Effector memory CD4-positive, alpha-beta T cell (primary cell): ENCODE measurements at regions not wholly inside any gene's neighbourhood (a gene's known extent, or its start where the extent isn't known, plus 50 kb on each side); places are given as distances from the start of the nearest gene placed in this dataset.
"Not testable (repeated sequence)": the region's sequence is repeated elsewhere in the genome, so short reads cannot be mapped to it uniquely, and the experiment has no call there.

ENCODE experiments used
- DNase-seq, 3 donors: peaks; one replicate each; pipeline ENCODE4 v3.0.0-alpha.2; 2020
- H3K27ac ChIP-seq: 2 replicates; pipeline ENCODE4 v1.7.0; 2013; ENCODE audit warnings: mild to moderate bottlenecking, low read length, moderate library complexity; ENCODE audit not compliant: insufficient read depth, poor library complexity, severe bottlenecking
- H3K27me3 ChIP-seq: replicated peaks from 2 replicates; pipeline ENCODE4 v1.7.0; 2013; ENCODE audit warnings: mild to moderate bottlenecking, low read length; ENCODE audit not compliant: insufficient read depth, control insufficient read depth, poor library complexity, severe bottlenecking
- H3K36me3 ChIP-seq: 2 replicates; pipeline ENCODE4 v1.7.0; 2013; ENCODE audit warnings: mild to moderate bottlenecking, low read length, moderate library complexity; ENCODE audit not compliant: control insufficient read depth, insufficient read depth
- H3K4me1 ChIP-seq: 2 replicates; pipeline ENCODE4 v1.7.0; 2013; ENCODE audit warnings: low read length, mild to moderate bottlenecking; ENCODE audit not compliant: control insufficient read depth, insufficient read depth, poor library complexity, severe bottlenecking
- H3K4me3 ChIP-seq: 2 replicates; pipeline ENCODE4 v1.7.0; 2013; ENCODE audit warnings: low read length, low read depth, mild to moderate bottlenecking; ENCODE audit not compliant: insufficient read depth, poor library complexity, severe bottlenecking
- H3K9me3 ChIP-seq: 2 replicates; pipeline ENCODE4 v1.7.0; 2013; ENCODE audit warnings: mild to moderate bottlenecking, low read length, moderate library complexity; ENCODE audit not compliant: control insufficient read depth

DNA sequence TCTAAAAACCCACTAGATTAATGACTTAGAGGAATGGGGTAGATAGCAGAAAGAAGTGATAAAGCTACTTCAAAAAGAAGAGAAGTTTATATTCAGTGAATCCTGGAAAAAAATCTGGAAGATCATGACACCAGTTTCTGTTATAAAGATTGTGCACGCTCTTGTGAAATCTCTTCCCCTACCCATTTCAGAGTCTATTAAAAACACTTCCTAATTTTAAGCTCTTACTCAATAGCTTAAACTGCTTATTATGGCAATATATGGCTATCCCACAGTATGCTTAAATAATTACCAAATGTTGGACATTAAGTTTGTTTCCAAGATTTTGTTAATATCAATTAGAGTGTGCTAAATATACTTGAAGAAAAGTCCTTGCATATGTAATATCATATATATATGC lies 585.3 kb upstream of the MAN1A1 start:
- no peak overlapping the region for H3K4me3 ChIP-seq
- DNase-seq = no peak
- no peaks in the 10 kb centered on the region for H3K27me3 ChIP-seq
- no peak overlapping the region for H3K27ac ChIP-seq
- H3K36me3 ChIP-seq = no peaks in the 10 kb centered on the region
- H3K4me1 ChIP-seq = no peaks in the 10 kb centered on the region
- no peaks in the 10 kb centered on the region for H3K9me3 ChIP-seq

DNA sequence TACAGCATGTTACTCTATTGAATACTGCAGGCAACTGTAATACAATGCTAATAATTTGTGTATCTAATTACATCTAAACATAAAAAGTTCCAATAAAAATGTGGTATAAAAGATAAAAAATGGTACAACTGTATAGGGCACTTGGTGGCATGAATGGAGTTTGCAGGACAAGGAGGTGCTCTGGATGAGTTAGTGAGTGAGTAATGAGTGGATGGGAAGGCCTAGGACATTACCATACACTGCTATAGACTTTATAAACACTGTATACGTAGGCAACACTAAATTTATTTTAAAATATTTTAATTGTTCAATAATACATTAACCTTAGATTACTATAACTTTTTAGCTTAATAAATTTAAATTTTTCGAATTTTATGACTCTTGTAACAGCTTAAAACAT lies 579.6 kb upstream of the MAN1A1 start:
- Histone ChIP-seq H3K27ac (no peak overlapping the region), H3K36me3 (no peaks in the 10 kb centered on the region), H3K4me3 (no peak overlapping the region), H3K27me3 (no peaks in the 10 kb centered on the region), H3K9me3 (no peaks in the 10 kb centered on the region), H3K4me1 (no peaks in the 10 kb centered on the region)
- DNase-seq = no peak

DNA sequence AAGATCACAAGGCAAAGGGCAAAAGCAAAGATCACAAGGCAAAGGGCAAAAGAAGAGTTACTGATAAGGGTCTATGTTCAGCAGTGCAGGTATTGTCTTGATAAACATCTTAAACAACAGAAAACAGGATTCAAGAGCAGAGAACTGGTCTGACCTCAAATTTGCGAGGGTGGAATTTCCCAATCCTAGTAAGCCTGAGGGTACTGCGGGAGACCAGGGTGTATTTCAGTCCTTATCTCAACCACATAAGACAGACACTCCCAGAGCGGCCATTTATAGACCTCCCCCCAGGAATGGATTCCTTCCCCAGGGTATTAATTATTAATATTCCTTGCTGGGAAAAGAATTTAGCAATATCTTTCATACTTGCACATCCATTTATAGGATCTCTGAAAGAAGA lies 575.3 kb upstream of the MAN1A1 start:
- not testable (repeated sequence) for H3K9me3 ChIP-seq, H3K27me3 ChIP-seq, H3K4me1 ChIP-seq, DNase-seq, H3K4me3 ChIP-seq, H3K27ac ChIP-seq, H3K36me3 ChIP-seq

DNA sequence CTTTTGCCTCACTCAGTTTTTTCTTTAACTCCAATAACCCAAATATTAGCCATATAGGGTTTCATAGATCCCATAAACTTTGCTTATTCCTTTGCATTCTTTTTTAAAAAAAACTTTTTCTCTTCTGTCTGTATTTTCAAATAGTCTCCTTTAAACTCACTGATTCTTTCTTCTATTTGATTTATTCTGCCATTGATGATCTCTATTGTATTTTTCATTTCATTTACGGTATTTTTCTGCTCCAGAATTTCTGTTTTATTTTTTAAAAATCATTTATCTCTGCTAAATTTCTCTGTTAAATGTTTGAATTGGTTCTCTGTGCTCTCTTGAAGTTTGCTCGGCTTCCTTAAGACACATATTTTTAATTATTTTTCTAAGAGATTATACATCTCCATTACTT lies 573.3 kb upstream of the MAN1A1 start:
- no peak overlapping the region for H3K27ac ChIP-seq
- no peak for DNase-seq
- peaks cover 3% of the 10 kb centered on the region for H3K9me3 ChIP-seq
- H3K36me3 ChIP-seq = no peaks in the 10 kb centered on the region
- no peak overlapping the region for H3K4me3 ChIP-seq
- no peaks in the 10 kb centered on the region for H3K4me1 ChIP-seq
- H3K27me3 ChIP-seq = no peaks in the 10 kb centered on the region

DNA sequence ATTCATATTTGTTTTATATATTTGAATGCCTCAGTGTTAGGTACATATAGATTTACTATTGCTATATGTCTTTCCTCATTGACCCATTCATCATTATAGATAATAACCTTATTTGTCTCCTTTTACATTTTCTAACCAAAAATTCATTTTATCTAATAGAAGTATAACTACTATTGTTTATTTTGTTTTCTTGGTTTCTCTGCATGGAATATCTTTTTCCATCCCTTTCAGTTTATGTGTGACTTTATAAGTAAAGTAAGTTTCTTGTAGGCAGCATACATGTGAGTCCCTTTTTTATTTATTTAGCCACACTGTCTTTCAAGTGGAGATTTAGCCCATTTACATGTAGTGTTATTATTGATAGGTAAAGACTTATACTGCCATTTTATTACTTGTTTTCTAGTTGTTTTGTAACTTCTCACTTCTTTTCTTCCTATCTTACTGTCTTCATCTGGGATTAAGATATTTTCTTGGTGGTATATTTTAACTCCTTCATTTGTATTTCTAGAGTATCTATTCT lies 572.0 kb upstream of the MAN1A1 start:
- Histone ChIP-seq H3K36me3 (no peaks in the 10 kb centered on the region), H3K9me3 (peaks cover 3% of the 10 kb centered on the region), H3K4me1 (no peaks in the 10 kb centered on the region), H3K27me3 (no peaks in the 10 kb centered on the region), H3K4me3 (no peak overlapping the region), H3K27ac (no peak overlapping the region)
- no peak for DNase-seq

DNA sequence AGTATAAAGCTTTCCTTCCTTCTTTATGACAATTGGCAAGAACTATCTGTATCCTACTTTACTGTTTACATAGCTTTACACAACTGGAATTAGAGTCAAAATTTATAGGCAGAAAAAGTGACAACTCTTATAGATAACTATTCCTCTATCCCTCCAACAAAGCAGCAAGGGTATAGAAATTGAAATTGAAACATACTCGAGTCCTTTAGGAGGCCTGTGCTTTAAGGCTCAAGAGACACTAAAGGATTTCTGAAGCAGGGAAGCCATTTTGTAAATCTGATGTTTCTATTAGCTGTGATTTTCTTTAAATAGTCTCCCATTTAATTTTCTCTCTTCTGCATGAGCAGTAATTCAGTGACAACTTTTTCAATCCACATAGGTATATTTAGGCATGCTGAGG lies 567.6 kb upstream of the MAN1A1 start:
- H3K36me3 ChIP-seq = no peaks in the 10 kb centered on the region
- no peaks in the 10 kb centered on the region for H3K4me1 ChIP-seq
- no peak overlapping the region for H3K27ac ChIP-seq
- no peaks in the 10 kb centered on the region for H3K27me3 ChIP-seq
- H3K9me3 ChIP-seq = no peaks in the 10 kb centered on the region
- no peak for DNase-seq
- H3K4me3 ChIP-seq = no peak overlapping the region

DNA sequence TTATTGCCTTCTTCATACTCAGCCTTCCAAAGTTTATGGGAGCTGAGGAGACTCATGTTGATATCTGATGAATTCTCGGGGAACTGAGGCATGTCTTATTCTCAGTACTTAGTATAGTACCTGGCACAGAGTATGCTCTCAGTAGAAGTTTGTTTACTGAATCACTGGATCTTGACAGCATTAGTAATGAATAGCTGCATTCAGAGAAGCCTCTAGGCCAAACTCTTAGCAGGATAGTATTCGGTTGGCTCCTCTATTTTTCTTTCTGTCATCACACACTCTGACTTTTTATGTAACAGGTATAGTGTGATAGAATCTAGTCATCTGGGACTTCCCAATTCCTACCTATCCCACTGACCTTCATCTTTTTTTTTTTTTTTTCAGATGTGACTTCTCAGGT lies 566.4 kb upstream of the MAN1A1 start:
- DNase-seq = no peak
- Histone ChIP-seq H3K36me3 (no peaks in the 10 kb centered on the region), H3K27ac (no peak overlapping the region)

DNA sequence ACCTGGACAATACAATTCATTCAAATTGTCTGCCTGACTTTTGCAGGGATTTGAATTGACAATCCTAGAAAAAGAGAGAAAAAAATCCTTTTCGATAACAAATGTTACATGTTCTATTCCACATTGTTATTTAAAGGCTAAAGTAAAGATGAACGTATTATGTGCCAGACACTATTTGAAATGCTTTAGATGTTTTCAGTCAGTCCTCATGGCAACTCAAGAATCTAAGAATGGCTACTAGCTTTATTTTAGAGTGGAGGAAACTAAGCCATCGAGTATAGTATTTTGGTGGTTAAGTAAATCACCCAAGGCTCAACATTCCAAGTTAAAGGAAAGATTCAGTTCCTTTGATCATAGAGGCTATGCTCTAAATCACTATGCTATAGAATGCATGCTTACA lies 558.6 kb upstream of the MAN1A1 start:
- H3K4me1 ChIP-seq = no peaks in the 10 kb centered on the region
- H3K4me3 ChIP-seq = no peak overlapping the region
- no peak overlapping the region for H3K27ac ChIP-seq
- H3K36me3 ChIP-seq = no peaks in the 10 kb centered on the region
- H3K27me3 ChIP-seq = no peaks in the 10 kb centered on the region
- H3K9me3 ChIP-seq = no peaks in the 10 kb centered on the region
- no peak for DNase-seq

More for the DNA sequence above, 566.4 kb upstream of the MAN1A1 start:
- H3K4me1 ChIP-seq = no peaks in the 10 kb centered on the region
- H3K9me3 ChIP-seq = no peaks in the 10 kb centered on the region
- no peaks in the 10 kb centered on the region for H3K27me3 ChIP-seq
- H3K4me3 ChIP-seq = no peak overlapping the region

DNA sequence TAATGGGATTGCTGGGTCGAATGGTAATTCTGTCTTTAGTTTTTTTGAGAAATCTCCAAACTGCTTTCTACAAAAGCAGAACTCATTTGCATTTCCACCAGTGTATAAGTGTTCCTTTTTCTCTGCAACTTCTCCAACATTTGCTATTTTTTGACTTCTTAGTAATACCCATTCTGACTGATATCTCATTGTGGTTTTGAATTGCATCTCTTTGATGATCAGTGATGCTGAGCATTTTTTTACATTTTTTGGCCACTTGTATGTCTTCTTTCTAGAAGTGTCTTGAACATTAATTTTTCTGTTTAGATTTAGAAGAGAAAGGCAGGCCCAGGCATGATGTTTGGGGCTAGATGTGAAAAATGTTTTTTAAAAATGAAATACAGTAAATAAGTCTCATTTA lies 553.1 kb upstream of the MAN1A1 start:
- DNase-seq = no peak
- no peaks in the 10 kb centered on the region for H3K4me1 ChIP-seq
- H3K27ac ChIP-seq = no peak overlapping the region
- H3K4me3 ChIP-seq = no peak overlapping the region
- no peaks in the 10 kb centered on the region for H3K9me3 ChIP-seq
- no peaks in the 10 kb centered on the region for H3K36me3 ChIP-seq
- H3K27me3 ChIP-seq = no peaks in the 10 kb centered on the region

DNA sequence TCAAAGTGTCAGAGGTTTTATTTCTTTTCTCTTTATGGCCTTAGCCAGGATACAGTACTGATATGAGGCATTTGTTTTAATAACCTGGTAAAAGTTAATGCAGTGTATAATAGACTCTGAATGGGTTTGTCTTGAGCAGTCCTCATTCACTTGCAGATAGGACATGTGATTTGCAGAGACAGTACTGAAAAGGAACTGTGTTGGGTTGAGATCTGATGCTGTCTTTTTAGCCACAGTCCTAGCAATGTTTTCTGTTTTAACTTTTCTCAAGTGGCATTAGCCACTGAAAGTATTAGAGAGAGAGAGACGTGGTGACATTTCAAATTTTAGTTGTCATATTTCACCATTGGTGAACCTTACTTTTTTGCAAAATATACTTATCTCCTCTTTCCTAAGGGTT lies 547.2 kb upstream of the MAN1A1 start:
- no peaks in the 10 kb centered on the region for H3K4me1 ChIP-seq
- H3K36me3 ChIP-seq = no peaks in the 10 kb centered on the region
- no peak for DNase-seq
- H3K27ac ChIP-seq = no peak overlapping the region
- no peaks in the 10 kb centered on the region for H3K9me3 ChIP-seq
- no peak overlapping the region for H3K4me3 ChIP-seq
- H3K27me3 ChIP-seq = no peaks in the 10 kb centered on the region

DNA sequence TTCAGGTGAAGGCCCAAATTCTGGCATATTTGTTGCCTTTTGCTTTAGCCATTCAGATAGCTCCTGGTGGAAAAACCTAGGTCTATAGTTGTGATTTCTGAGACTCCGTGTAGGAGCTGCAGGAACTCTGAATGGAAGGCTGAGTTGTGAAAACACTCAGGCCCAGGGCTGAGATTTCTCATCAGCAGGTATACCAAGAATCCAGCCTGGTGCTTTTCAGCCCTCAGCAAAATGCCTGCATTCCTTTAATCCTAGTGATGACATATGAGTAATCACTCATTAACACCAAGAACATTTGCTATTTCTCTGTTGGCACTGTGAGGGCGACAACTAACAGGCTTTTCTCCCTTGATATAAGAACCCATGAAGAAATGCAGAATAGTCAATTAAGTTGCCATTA lies 546.1 kb upstream of the MAN1A1 start:
- no peak overlapping the region for H3K4me3 ChIP-seq
- no peak overlapping the region for H3K27ac ChIP-seq
- H3K4me1 ChIP-seq = no peaks in the 10 kb centered on the region
- H3K36me3 ChIP-seq = no peaks in the 10 kb centered on the region
- DNase-seq = no peak
- no peaks in the 10 kb centered on the region for H3K9me3 ChIP-seq
- H3K27me3 ChIP-seq = no peaks in the 10 kb centered on the region
